IPS-15b (cell line): ENCODE measurements at regions not wholly inside any gene's neighbourhood (a gene's known extent, or its start where the extent isn't known, plus 50 kb on each side); places are given as distances from the start of the nearest gene placed in this dataset.
"Not testable (repeated sequence)": the region's sequence is repeated elsewhere in the genome, so short reads cannot be mapped to it uniquely, and the experiment has no call there.

Experiments
- H3K27me3 ChIP-seq: one replicate; pipeline ENCODE4 v1.6.1; 2013; ENCODE audit warnings: low read length; ENCODE audit not compliant: control insufficient read depth, insufficient read depth
- H3K36me3 ChIP-seq: one replicate; pipeline ENCODE4 v1.6.1; 2013; ENCODE audit warnings: low read length; ENCODE audit not compliant: control insufficient read depth, insufficient read depth
- H3K4me1 ChIP-seq: one replicate; pipeline ENCODE4 v1.6.1; 2013; ENCODE audit warnings: mild to moderate bottlenecking, low read length; ENCODE audit not compliant: control insufficient read depth, insufficient read depth
- H3K4me3 ChIP-seq: one replicate; pipeline ENCODE4 v1.5.1; 2013; ENCODE audit warnings: low read depth, low read length
- H3K9ac ChIP-seq: one replicate; pipeline ENCODE4 v1.6.1; 2013; ENCODE audit warnings: low read depth, mild to moderate bottlenecking, low read length
- H3K9me3 ChIP-seq: one replicate; pipeline ENCODE4 v1.6.1; 2013; ENCODE audit warnings: mild to moderate bottlenecking, low read length; ENCODE audit not compliant: control insufficient read depth, insufficient read depth

DNA sequence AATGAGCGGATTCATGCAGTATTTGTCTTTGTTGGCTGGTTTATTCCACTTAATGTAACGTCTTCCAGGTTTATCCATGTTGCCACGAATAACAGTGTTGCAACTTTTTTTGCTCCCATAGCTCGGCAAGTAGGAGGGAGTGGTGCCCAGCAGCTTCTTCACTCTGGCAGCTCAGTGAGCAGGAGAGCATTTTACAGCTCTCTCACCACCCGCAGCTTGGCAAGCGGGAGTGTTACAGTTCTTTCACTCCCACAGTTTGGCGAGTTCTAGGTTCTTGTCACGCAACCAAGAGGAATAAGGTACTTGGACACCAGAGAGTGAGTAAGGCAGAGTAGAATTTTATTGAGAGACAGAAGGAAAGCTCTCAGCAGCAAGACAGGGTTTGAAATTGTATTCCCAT, 935.2 kb downstream of the TBL1XR1 start:
- Histone ChIP-seq H3K9ac (no peak overlapping the region), H3K4me3 (no peak overlapping the region), H3K27me3 (no peaks in the 10 kb centered on the region), H3K9me3 (no peaks in the 10 kb centered on the region), H3K36me3 (no peaks in the 10 kb centered on the region), H3K4me1 (no peaks in the 10 kb centered on the region)

DNA sequence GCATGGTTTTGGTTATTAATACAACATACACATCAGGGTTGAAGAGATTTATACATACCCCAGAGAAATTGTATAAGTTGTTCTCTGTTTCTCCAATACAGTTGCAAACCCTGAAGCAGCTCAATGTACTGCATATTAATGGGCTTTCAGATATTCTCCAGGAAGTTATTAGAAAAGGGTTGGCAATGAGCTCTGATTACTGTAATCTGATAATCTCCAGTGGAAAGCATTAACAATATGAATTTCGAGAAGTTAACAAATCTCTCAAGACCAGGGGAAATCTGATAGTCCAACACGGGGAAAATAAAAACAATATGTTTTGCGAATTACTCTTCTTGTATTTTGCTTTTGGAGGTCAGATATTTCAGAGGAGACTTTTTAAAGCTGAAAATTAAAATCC, 950.1 kb downstream of the TBL1XR1 start:
- no peaks in the 10 kb centered on the region for H3K4me1 ChIP-seq
- H3K27me3 ChIP-seq, result no peaks in the 10 kb centered on the region
- H3K9me3 ChIP-seq, result no peaks in the 10 kb centered on the region
- H3K9ac ChIP-seq, result no peak overlapping the region
- no peaks in the 10 kb centered on the region for H3K36me3 ChIP-seq
- no peak overlapping the region for H3K4me3 ChIP-seq

DNA sequence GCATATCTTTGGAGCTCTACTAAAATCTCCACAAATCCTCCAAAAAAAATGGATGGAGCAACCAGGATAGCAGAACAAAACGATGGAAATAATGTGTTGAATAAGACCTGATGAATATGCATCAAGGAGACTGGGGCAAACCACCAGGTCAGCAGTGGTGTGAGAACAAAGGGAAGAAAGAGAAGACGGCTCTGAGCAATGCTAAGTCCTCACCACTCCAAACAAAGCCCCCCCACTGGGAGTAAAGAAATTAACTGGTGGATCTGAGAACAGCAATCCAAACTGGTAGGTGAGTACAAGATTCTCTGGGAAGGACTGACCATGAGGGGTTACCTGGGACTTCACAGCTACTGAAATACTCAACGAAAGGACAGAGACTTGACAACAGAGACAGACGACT, 977.3 kb downstream of the TBL1XR1 start:
- no peaks in the 10 kb centered on the region for H3K27me3 ChIP-seq
- no peak overlapping the region for H3K4me3 ChIP-seq
- no peaks in the 10 kb centered on the region for H3K36me3 ChIP-seq
- H3K9me3 ChIP-seq, result no peaks in the 10 kb centered on the region
- peaks cover 8% of the 10 kb centered on the region for H3K4me1 ChIP-seq
- H3K9ac ChIP-seq, result no peak overlapping the region

DNA sequence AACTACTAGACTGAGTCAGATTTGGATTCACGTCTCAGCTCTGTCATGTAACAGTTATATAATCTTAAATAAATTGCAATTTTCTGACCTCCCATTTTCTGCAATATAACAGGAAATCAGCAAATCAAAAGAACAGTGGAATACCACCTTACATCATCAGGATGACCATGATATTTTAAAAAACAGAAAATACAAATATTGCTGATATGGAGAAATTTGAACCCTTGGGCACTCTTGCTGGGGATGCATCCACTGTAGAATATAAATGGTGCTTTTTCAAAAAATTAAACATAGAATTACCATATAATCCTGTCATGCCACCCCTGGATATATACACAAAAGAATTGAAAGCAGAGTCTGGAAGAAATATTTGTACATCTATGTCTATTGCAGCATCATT, 982.5 kb downstream of the TBL1XR1 start:
- no peak overlapping the region for H3K9ac ChIP-seq
- no peaks in the 10 kb centered on the region for H3K9me3 ChIP-seq
- H3K4me1 ChIP-seq, result peaks cover 4% of the 10 kb centered on the region
- H3K36me3 ChIP-seq, result no peaks in the 10 kb centered on the region
- no peaks in the 10 kb centered on the region for H3K27me3 ChIP-seq
- H3K4me3 ChIP-seq, result no peak overlapping the region

DNA sequence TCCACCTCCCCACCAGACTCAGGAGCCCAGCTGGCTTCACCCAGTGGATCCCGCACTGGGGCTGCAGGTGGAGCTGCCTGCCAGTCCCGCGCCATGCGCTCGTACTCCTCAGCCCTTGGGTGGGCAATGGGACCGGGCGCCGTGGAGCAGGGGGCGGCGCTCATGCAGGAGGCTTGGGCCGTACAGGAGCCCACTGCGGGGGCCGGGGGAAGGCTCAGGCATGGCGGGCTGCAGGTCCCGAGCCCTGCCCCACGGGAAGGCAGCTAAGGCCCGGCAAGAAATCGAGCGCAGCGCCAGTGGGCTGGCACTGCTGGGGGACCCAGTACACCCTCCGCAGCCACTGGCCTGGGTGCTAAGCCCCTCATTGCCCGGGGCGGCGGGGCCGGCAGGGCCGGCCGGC, 984.0 kb downstream of the TBL1XR1 start:
- not testable (repeated sequence) for H3K4me1 ChIP-seq, H3K36me3 ChIP-seq, H3K4me3 ChIP-seq, H3K27me3 ChIP-seq, H3K9me3 ChIP-seq, H3K9ac ChIP-seq

DNA sequence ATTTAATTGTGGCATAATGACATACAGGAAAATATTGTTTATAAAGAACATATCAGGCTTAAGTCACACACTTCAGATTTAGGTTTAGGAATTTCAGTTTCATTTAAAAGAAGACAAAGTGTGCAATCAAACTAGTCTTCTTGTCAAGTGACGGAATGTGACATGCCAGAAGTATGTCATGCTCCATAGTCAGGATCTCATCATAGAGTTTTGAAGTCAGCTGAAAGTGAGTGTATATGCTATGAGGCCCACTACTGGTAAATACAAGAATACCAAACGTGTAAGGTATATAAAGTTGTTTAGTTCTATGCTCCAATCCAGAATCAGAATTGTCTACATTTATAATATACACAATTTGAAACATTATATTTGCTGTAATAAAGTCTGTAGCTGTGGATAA, 988.4 kb downstream of the TBL1XR1 start:
- Histone ChIP-seq H3K4me3 (no peak overlapping the region), H3K4me1 (no peaks in the 10 kb centered on the region), H3K36me3 (no peaks in the 10 kb centered on the region), H3K9ac (no peak overlapping the region), H3K27me3 (no peaks in the 10 kb centered on the region), H3K9me3 (no peaks in the 10 kb centered on the region)

DNA sequence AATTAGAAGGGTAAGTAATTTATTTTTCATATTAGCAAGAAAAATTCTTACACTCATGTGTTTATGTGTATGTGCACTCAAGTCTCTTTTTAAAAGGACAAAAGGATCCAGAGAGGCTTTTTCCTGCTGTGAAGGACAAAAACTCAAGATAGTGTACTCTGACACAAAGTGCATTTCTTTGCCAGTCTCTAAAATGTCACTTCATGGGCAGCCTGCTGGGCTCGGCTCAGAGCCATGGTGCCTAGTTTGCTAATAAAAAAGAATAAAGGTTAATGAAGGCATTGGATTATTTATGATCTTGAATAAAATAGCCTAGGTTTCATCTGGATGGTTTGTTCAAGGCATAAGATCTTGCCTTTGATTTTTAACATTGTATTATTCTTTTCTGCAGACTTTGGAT, 989.0 kb downstream of the TBL1XR1 start:
- Histone ChIP-seq H3K9ac (no peak overlapping the region), H3K9me3 (no peaks in the 10 kb centered on the region), H3K4me3 (no peak overlapping the region), H3K27me3 (no peaks in the 10 kb centered on the region), H3K4me1 (no peaks in the 10 kb centered on the region), H3K36me3 (no peaks in the 10 kb centered on the region)

DNA sequence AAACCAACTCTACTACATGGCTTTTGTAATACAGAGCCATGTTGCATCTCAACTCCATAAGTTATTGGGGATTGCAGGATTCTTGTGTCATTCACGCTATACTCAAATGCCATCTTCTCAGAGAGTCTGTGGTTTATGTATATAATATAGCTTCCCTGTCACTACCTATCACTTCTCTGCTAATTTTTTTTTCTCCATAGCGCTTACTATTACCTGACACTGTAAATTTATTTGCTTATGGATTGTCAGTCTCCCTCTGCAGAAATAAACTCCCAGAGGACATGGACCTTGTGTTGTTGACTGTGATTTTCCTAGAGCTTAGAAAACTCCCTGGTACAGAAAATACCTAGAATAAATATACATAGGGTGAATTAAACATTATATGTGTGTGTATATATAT, 990.5 kb downstream of the TBL1XR1 start:
- Histone ChIP-seq H3K9me3 (no peaks in the 10 kb centered on the region), H3K27me3 (no peaks in the 10 kb centered on the region), H3K4me3 (no peak overlapping the region), H3K36me3 (no peaks in the 10 kb centered on the region), H3K9ac (no peak overlapping the region), H3K4me1 (no peaks in the 10 kb centered on the region)

DNA sequence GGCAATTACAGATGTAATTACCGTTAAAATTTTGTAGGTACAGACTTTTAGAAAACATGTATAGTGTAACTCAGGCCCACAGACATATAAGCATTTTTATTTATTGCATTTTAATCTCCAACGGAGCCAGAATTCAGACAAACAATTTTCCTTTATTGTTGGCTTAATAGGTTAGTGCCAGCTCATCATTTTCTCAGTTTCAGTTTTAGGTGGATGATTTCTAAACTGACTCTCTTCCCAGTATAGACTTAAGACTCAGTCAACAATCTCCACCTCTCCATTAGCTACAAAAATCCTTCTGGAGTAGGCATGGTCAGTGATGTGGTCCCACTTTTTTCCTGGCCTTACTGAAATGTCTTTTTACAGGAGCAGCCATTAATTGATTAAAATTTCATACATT, 994.6 kb downstream of the TBL1XR1 start:
- Histone ChIP-seq H3K4me3 (no peak overlapping the region), H3K9ac (no peak overlapping the region), H3K27me3 (no peaks in the 10 kb centered on the region), H3K4me1 (no peaks in the 10 kb centered on the region), H3K9me3 (no peaks in the 10 kb centered on the region), H3K36me3 (no peaks in the 10 kb centered on the region)

DNA sequence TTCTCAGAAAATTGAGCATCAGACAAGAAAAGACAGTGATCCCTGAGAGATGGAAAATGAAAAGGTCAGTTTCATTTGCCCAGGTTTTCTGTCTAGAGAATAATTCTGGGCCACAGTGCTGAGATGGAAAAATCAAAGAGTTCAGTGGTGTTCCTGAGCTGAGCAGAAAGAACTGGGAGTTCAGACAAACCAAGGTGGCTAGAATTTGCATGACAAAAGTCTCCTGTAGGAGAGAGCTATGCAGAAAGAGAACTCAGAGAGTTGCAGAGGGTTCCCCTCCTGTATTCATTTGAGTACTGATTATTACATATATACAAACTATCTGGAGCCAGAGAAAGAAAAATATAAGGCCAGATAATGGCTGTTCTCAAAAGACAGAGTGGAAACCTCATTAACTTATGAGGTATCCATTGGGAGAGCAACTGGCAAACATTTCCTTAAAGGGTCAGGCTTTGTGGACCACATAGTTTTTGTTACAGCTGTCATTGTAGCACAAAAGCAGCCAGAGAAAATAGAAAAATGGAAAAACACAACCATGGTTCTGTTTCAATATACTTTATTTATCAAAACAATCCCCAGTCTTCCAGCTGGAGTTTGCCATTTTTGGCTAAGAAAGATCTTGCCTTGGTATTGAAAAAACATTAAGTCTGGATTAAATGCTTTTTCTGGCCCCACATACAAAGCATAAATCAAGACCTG, 1004.1 kb downstream of the TBL1XR1 start:
- H3K9me3 ChIP-seq, result peaks cover 5% of the 10 kb centered on the region
- H3K36me3 ChIP-seq, result no peaks in the 10 kb centered on the region
- no peak overlapping the region for H3K4me3 ChIP-seq
- peaks cover 6% of the 10 kb centered on the region for H3K4me1 ChIP-seq
- H3K9ac ChIP-seq, result no peak overlapping the region
- no peaks in the 10 kb centered on the region for H3K27me3 ChIP-seq

DNA sequence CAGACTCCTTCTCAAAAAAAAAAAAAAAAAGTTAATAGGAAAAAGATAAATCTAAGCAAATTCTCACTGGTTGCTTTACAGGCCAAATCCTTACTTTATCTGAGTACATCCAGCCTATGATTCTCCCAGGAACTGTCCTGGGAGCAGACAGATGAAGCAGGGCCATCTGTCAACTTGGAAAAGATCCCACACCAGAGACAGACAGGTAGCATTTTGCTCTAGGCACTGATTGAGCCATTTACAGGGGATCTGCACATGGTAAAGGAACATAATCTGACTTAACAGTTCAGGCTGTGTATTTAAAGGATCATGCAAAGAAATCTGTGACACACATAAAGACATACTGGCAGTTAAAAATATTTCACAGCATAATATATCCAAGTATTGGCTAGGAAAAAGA, 1006.5 kb downstream of the TBL1XR1 start:
- Histone ChIP-seq H3K27me3 (no peaks in the 10 kb centered on the region), H3K9ac (no peak overlapping the region), H3K9me3 (no peaks in the 10 kb centered on the region), H3K4me3 (no peak overlapping the region), H3K36me3 (no peaks in the 10 kb centered on the region), H3K4me1 (peaks cover 6% of the 10 kb centered on the region)

DNA sequence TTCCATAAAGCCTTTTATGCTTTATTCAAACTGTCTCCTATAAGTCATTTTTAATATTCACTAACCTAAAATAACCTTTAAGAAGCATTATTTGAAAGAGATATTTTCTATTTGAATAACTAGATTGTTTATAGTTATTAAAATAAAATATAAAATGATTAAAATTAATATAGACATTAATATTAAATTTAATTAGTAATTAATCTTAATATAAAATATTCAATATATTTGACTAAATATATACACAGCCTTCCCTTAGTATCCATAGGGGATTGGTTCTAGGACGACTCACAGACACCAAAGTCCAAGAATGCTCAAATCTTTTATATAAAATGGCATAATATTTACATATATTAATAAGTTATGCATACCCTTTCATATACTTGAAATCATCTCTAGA, 1014.1 kb downstream of the TBL1XR1 start:
- no peaks in the 10 kb centered on the region for H3K9me3 ChIP-seq
- H3K4me1 ChIP-seq, result no peaks in the 10 kb centered on the region
- no peaks in the 10 kb centered on the region for H3K36me3 ChIP-seq
- no peak overlapping the region for H3K4me3 ChIP-seq
- H3K9ac ChIP-seq, result no peak overlapping the region
- H3K27me3 ChIP-seq, result no peaks in the 10 kb centered on the region
